ENCODE measurements at regions not wholly inside any gene's neighbourhood (a gene's known extent, or its start where the extent isn't known, plus 50 kb on each side); places are given as distances from the start of the nearest gene placed in this dataset.
A peak's percentile ranks its signal among the peaks of the same experiment; 100 is the strongest.

DNA sequence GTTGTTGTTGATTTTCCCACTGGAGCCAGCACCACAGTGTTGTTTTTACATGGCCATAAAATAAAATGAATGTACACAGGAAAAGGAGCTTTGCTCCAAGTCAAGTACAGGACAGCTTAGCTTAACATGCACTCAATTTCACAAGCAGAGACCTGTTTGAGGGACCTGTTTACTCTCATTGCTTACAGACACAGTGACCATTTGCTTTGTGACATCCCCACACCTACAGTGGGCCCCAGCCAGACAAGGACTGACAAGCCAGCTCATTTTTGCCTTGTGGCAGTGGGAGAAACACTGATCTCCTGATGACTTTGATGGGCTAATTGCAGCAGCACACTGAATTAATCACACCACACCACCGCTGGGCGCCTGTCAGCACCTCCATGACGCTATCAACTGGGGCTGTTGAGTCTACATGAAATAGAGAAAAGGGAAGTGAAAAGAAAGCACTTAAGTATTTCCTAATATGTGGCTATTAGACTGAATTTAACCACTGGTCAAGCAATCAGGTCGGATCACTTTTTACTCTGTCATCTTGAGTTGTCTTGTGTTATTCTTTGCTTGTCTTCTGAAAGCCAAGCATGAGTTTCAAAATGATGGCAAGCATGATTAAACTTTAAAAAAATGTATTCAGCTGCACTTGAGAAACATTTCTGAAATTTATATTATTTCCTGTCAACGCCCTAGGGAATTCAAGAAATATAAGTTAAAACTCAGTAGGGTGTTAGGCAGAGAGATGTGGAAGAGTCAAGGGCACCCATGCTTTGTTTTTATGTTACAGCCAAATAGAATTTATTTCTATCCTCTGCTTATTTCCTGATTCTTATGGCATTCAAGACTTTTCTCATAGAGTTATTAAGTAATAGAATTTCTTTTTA lies 557.7 kb downstream of the RAB28 start:
- BruUV-seq (replicated peaks) = no TSS peak
- Histone ChIP-seq H3K79me2 (ENCODE audit: insufficient read depth, low read length) (no peaks in the 10 kb centered on the region), H2AFZ (ENCODE audit: low read length) (peak overlapping the region; percentile 45), H3K9me3 (ENCODE audit: low read length) (peaks cover 12% of the 10 kb centered on the region; the same call in 1 of the 2 replicates), H4K20me1 (ENCODE audit: insufficient read depth, low read length) (no peaks in the 10 kb centered on the region), H3K4me1 (ENCODE audit: insufficient read depth, low read length) (peaks cover 47% of the 10 kb centered on the region), H3K4me3 (replicated peaks in 1 of 3; ENCODE audit: insufficient read depth in 1 of 3, low read depth in 2 of 3, low read length in 3 of 3) (peak overlapping the region in 1 of 3 experiments; percentile 45; a peak in 3 of 6 replicates), H3K27me3 (ENCODE audit: control insufficient read depth in 1 of 2, insufficient read depth in 2 of 2, low read length in 2 of 2) (no peaks in the 10 kb centered on the region), H3K36me3 (replicated peaks in 1 of 2; ENCODE audit: control insufficient read depth in 1 of 2, insufficient read depth in 2 of 2, low read length in 2 of 2) (no peaks in the 10 kb centered on the region), H3K27ac (ENCODE audit: extremely low read length, insufficient read depth, low read length) (peak overlapping the region; percentile 76), H3K9ac (ENCODE audit: insufficient read depth, low read depth, low read length) (peak overlapping the region; percentile 57; the same call in 1 of the 2 replicates), H3K4me2 (ENCODE audit: low read depth, low read length) (peak overlapping the region; percentile 68)
- in situ Hi-C loops (cut with HindIII; ENCODE audit: extremely low pct_ligation_motif_present, low pct_unique_long_range_greater_than_20kb) = no loop called here
- POLR2A ChIA-PET = interaction anchor here (0.8 to 3.0 kb wide), 12 partner anchors 8 to 73 kb away, joined by 3 to 20 read pairs (median 6); no protein-coding TSS in a partner anchor
- DNase-seq (ENCODE audit: low spot score) (peak; percentile 69), FAIRE-seq (peak; percentile 65), ATAC-seq (peak; percentile 93)
- WGBS (ENCODE audit: low lambda C conversion rate) = 42% methylated on average over 5 of the region's 5 CpGs
- intact Hi-C loops (cut with micrococcal nuclease; ENCODE audit: unreplicated experiment) = no loop called here
- CTCF ChIA-PET (ENCODE audit: low intra/inter-chr PET ratio, low total read pairs) = no interaction called here
- TF ChIP-seq ZNF20 (CRISPR knock-in tag; IDR thresholded peaks at IDR 0.05) (no peak), EED (CRISPR knock-in tag; IDR thresholded peaks at IDR 0.05) (no peak), GLI4 (CRISPR knock-in tag; IDR thresholded peaks at IDR 0.05; ENCODE audit: borderline replicate concordance) (no peak), THAP11 (CRISPR knock-in tag; IDR thresholded peaks at IDR 0.05) (0 out of 2 replicates have a peak, but pooled peaks have one; percentile 50), ZNF629 (CRISPR knock-in tag; conservative IDR thresholded peaks at IDR 0.05) (no peak; the same call in 1 of the 2 replicates), ELK4 (CRISPR knock-in tag; IDR thresholded peaks at IDR 0.05; ENCODE audit: borderline replicate concordance) (no peak), ZNF775 (CRISPR knock-in tag; IDR thresholded peaks at IDR 0.05; ENCODE audit: borderline replicate concordance) (no peak), ZNF724P (CRISPR knock-in tag; IDR thresholded peaks at IDR 0.05; ENCODE audit: borderline replicate concordance) (no peak), CREM (IDR thresholded peaks at IDR 0.05) (peak; percentile 42; the same call in 1 of the 2 replicates), CREM (CRISPR knock-in tag; IDR thresholded peaks at IDR 0.05) (no peak), SKI (IDR thresholded peaks at IDR 0.05; ENCODE audit: partially characterized antibody) (peak; percentile 65), RXRA (CRISPR knock-in tag; IDR thresholded peaks at IDR 0.05) (no peak; the same call in 1 of the 2 replicates), GFI1 (CRISPR knock-in tag; IDR thresholded peaks at IDR 0.05; ENCODE audit: borderline replicate concordance) (peak; percentile 16; the same call in 1 of the 2 replicates), ELF3 (CRISPR knock-in tag; IDR thresholded peaks at IDR 0.05) (peak; percentile 63; the same call in 1 of the 2 replicates), ZBTB2 (CRISPR knock-in tag; IDR thresholded peaks at IDR 0.05; ENCODE audit: low read depth) (no peak), DPF2 (CRISPR knock-in tag; IDR thresholded peaks at IDR 0.05; ENCODE audit: borderline replicate concordance, low read depth) (peak; percentile 50; the same call in 1 of the 2 replicates)
- TF ChIP-seq, protein P1, sequence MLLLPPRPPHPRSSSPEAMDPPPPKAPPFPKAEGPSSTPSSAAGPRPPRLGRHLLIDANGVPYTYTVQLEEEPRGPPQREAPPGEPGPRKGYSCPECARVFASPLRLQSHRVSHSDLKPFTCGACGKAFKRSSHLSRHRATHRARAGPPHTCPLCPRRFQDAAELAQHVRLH (CRISPR knock-in tag; IDR thresholded peaks at IDR 0.05; ENCODE audit: borderline replicate concordance, low read depth) = no peak
- TF ChIP-seq, protein P2, sequence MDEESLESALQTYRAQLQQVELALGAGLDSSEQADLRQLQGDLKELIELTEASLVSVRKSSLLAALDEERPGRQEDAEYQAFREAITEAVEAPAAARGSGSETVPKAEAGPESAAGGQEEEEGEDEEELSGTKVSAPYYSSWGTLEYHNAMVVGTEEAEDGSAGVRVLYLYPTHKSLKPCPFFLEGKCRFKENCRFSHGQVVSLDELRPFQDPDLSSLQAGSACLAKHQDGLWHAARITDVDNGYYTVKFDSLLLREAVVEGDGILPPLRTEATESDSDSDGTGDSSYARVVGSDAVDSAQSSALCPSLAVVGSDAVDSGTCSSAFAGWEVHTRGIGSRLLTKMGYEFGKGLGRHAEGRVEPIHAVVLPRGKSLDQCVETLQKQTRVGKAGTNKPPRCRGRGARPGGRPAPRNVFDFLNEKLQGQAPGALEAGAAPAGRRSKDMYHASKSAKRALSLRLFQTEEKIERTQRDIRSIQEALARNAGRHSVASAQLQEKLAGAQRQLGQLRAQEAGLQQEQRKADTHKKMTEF (CRISPR knock-in tag; IDR thresholded peaks at IDR 0.05) = peak; percentile 50; the same call in 1 of the 2 replicates

Measured in HepG2 (cell line).